VCaP (cell line): ENCODE measurements at regions not wholly inside any gene's neighbourhood (a gene's known extent, or its start where the extent isn't known, plus 50 kb on each side); places are given as distances from the start of the nearest gene placed in this dataset.

Source experiments
- H3K27ac ChIP-seq: fragments of 450-650 bp; 2 replicates; pipeline ENCODE4 v1.5.1; 2017
- TF ChIP-seq, protein P1 (sequence below): fragments of 450-650 bp; conservative IDR thresholded peaks from 2 replicates; pipeline ENCODE4 v1.5.1; 2017; ENCODE audit warnings: mild to moderate bottlenecking, moderate library complexity

DNA sequence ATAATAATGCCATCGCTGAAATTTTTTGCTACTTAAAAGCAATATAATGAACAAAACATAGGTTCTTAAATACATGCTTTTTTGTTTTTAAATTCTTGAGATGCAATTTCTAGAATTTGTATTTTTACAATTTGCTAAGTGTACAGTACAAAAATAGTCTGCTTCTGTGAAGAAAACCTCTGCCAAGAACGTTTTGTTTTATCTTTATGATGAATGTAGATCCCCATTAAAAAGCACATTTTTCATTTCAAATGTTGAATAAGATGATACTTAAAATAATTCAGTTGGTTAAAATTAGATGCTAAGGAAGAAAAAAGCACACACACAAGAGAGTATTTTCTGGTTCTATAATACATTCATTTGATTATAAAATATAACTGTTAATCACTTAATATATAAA is 1358.5 kb upstream of the CITED2 start:
- no peak overlapping the region for H3K27ac ChIP-seq
- TF ChIP-seq, protein P1, sequence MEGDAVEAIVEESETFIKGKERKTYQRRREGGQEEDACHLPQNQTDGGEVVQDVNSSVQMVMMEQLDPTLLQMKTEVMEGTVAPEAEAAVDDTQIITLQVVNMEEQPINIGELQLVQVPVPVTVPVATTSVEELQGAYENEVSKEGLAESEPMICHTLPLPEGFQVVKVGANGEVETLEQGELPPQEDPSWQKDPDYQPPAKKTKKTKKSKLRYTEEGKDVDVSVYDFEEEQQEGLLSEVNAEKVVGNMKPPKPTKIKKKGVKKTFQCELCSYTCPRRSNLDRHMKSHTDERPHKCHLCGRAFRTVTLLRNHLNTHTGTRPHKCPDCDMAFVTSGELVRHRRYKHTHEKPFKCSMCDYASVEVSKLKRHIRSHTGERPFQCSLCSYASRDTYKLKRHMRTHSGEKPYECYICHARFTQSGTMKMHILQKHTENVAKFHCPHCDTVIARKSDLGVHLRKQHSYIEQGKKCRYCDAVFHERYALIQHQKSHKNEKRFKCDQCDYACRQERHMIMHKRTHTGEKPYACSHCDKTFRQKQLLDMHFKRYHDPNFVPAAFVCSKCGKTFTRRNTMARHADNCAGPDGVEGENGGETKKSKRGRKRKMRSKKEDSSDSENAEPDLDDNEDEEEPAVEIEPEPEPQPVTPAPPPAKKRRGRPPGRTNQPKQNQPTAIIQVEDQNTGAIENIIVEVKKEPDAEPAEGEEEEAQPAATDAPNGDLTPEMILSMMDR = no peak

- peak overlapping the region; percentile 5; the same call in 1 of the 2 replicates for H3K27ac ChIP-seq
Observed at GRCh38 chr6:140732155-140732554, 1357.7 kb upstream of the CITED2 start.

GRCh38 chr6:140731741-140732140 is 1357.3 kb upstream of the CITED2 start:
- TF ChIP-seq, protein P1 = no peak
- peak overlapping the region; percentile 5; the same call in 1 of the 2 replicates for H3K27ac ChIP-seq

More at GRCh38 chr6:140732155-140732554, 1357.7 kb upstream of the CITED2 start:
- TF ChIP-seq, protein P1 = no peak

DNA sequence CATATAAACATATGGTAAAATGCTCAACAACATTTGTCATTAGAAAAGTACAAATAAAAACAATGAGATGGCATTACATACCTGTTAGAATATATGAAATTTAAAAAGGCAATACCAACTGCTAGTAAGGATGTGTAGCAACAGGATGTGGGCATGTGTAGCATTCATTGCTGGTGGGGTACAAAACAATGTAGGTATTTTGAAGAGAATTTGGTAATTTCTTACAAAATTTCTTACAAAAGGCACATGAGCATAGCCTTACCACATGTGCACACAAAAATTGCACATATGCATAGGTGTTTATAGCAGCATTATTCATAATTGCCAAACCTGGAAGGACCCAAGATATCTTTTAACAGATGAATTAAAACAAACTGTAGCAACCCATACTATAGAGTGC is 1355.1 kb upstream of the CITED2 start:
- H3K27ac ChIP-seq = no peak overlapping the region
- TF ChIP-seq, protein P1 = no peak

DNA sequence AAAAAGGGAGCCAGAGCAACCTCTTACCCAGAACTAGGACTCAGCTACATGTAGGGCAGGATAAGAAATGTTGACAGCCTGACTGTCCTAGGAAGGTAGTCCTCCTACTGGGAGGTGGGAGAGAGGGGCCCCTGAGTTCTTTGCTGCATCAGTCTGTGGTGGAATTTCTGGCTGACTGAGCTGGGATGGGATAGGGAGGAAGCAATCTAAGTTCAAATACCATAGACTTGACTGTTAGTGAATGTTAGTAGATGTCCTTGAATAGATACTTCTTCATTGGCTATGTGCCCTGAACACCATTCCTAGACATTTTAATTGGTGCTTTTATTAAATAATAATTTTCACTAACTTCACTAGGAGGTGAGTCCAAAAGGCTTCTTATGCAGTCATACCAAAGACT is 1343.6 kb upstream of the CITED2 start:
- TF ChIP-seq, protein P1 = no peak
- H3K27ac ChIP-seq = no peak overlapping the region

- H3K27ac ChIP-seq = no peak overlapping the region
- TF ChIP-seq, protein P1 = no peak
Observed at GRCh38 chr6:140713495-140713894, 1339.0 kb upstream of the CITED2 start.

GRCh38 chr6:140711019-140711613 is 1336.7 kb upstream of the CITED2 start:
- TF ChIP-seq, protein P1 = no peak
- no peak overlapping the region for H3K27ac ChIP-seq
